Endothelial cell (in vitro differentiated cells): ENCODE measurements at regions not wholly inside any gene's neighbourhood (a gene's known extent, or its start where the extent isn't known, plus 50 kb on each side); places are given as distances from the start of the nearest gene placed in this dataset.
A peak's percentile ranks its signal among the peaks of the same experiment; 100 is the strongest.

Source experiments
- DNase-seq: peaks from one replicate; pipeline ENCODE4 v3.0.0; 2021; ENCODE audit warnings: low spot score
- H3K27ac Mint-ChIP-seq: one replicate; pipeline ENCODE4 v1.8.0; 2021; ENCODE audit warnings: mixed read lengths, inconsistent platforms; ENCODE audit not compliant: unreplicated experiment
- H3K27me3 Mint-ChIP-seq: one replicate; pipeline ENCODE4 v1.8.0; 2021; ENCODE audit warnings: mild to moderate bottlenecking, moderate library complexity, mixed read lengths, inconsistent platforms; ENCODE audit not compliant: unreplicated experiment
- H3K36me3 Mint-ChIP-seq: one replicate; pipeline ENCODE4 v1.8.0; 2021; ENCODE audit warnings: mild to moderate bottlenecking, low read depth, mixed read lengths, inconsistent platforms; ENCODE audit not compliant: unreplicated experiment
- H3K4me1 Mint-ChIP-seq: one replicate; pipeline ENCODE4 v1.8.0; 2021; ENCODE audit warnings: mild to moderate bottlenecking, mixed read lengths, inconsistent platforms; ENCODE audit not compliant: unreplicated experiment
- H3K4me3 Mint-ChIP-seq: one replicate; pipeline ENCODE4 v1.8.0; 2021; ENCODE audit warnings: mild to moderate bottlenecking, mixed read lengths, inconsistent platforms; ENCODE audit not compliant: unreplicated experiment
- H3K9me3 Mint-ChIP-seq: one replicate; pipeline ENCODE4 v1.8.0; 2021; ENCODE audit warnings: mixed read lengths, inconsistent platforms; ENCODE audit not compliant: unreplicated experiment
- TF ChIP-seq, protein P1 (sequence below): fragments of 200-600 bp; sonication (generic); IDR thresholded peaks from one replicate; pipeline ENCODE4 v1.5.0; 2021; ENCODE audit warnings: antibody characterized with exemption; ENCODE audit not compliant: unreplicated experiment

DNA sequence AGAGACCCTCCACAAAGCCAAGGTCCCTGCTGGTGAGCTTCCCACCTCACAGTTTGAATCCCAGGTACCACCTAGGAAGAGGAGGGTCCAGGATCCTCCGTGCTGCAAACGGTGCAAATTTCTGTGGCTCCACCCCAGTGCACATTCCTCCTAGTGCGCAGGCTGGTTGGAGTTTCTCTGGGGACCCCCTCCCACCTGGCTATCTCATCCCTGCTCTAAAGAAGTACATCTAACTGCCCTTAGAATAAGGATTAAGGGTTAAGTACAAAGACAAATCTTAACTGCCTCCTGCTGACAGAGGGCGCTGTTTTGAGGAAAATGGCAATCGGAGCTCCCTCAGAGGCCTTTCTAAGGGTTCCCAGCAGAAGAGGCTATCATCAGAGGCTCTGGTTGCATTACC lies 109.6 kb upstream of the FSIP2 start:
- peak; percentile 38 for DNase-seq
- TF ChIP-seq, protein P1, sequence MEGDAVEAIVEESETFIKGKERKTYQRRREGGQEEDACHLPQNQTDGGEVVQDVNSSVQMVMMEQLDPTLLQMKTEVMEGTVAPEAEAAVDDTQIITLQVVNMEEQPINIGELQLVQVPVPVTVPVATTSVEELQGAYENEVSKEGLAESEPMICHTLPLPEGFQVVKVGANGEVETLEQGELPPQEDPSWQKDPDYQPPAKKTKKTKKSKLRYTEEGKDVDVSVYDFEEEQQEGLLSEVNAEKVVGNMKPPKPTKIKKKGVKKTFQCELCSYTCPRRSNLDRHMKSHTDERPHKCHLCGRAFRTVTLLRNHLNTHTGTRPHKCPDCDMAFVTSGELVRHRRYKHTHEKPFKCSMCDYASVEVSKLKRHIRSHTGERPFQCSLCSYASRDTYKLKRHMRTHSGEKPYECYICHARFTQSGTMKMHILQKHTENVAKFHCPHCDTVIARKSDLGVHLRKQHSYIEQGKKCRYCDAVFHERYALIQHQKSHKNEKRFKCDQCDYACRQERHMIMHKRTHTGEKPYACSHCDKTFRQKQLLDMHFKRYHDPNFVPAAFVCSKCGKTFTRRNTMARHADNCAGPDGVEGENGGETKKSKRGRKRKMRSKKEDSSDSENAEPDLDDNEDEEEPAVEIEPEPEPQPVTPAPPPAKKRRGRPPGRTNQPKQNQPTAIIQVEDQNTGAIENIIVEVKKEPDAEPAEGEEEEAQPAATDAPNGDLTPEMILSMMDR, result peak; percentile 59
- Mint-ChIP-seq H3K27ac (no peak overlapping the region), H3K27me3 (no peaks in the 10 kb centered on the region), H3K4me1 (no peaks in the 10 kb centered on the region), H3K4me3 (no peak overlapping the region), H3K9me3 (no peaks in the 10 kb centered on the region), H3K36me3 (no peaks in the 10 kb centered on the region)

DNA sequence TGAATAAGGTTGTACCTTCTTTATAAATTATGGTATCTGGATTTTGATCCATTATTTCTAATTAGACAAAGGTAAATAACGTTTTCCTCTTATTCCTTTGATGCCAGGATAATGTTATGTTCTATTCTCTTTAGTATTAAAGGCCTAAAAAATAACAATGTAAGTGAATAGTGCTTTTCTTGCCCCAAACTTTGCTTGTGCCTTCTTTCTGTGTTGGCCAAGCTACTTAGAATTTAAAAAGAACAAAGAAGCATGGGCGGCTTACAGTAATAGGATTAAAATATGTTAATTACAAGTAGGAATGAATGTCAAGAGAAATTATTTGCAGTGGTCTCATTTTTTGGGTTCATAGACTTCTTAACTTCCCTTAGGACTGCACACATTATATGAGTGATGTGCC lies 105.0 kb upstream of the FSIP2 start:
- Mint-ChIP-seq H3K36me3 (no peaks in the 10 kb centered on the region), H3K4me1 (no peaks in the 10 kb centered on the region), H3K27ac (no peak overlapping the region), H3K27me3 (no peaks in the 10 kb centered on the region), H3K4me3 (no peak overlapping the region), H3K9me3 (no peaks in the 10 kb centered on the region)
- no peak for DNase-seq
- TF ChIP-seq, protein P1, result no peak

DNA sequence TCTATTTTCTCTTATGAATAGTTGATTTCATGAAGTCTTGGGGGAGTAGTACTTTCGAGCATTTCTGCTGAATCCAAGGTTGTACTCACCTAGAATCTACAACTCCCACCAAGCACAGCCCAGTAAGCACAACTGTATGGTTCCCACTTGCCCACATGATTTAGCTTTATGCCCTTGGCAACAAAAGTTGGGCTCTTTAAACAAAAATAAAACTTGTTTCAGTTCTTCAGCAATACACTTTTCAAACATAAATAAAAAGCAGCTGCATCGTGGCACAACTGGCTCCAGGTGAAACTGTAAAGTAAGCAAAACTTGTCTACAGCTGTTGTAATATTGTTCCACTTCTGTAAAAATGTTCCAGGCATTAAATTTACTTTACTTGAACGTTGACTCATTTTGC lies 99.8 kb upstream of the FSIP2 start:
- Mint-ChIP-seq H3K4me3 (no peak overlapping the region), H3K27me3 (no peaks in the 10 kb centered on the region)
- TF ChIP-seq, protein P1, result no peak

DNA sequence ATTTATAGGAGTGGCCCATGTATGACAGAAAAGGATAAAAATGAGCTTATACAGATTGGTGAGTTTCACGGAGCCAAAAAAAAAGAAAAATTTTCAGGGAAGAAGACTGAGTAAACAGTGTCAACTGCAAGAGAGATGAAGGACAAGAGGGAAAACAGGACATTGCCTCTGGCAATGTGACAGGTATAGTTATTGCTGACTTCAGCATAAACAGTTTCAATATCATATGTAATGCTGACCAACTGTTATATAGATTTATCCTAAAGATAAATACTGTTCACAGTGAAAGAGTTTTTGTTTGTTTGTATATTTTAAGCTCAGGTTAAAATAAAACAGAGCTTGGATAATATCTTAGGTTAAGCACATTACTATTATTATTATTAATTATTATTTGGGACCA lies 98.0 kb upstream of the FSIP2 start:
- Mint-ChIP-seq H3K27ac (no peak overlapping the region), H3K4me3 (no peak overlapping the region), H3K27me3 (no peaks in the 10 kb centered on the region), H3K36me3 (no peaks in the 10 kb centered on the region), H3K9me3 (no peaks in the 10 kb centered on the region), H3K4me1 (peaks cover 4% of the 10 kb centered on the region)
- no peak for DNase-seq
- TF ChIP-seq, protein P1, result no peak

More for the DNA sequence above, 99.8 kb upstream of the FSIP2 start:
- Mint-ChIP-seq H3K4me1 (peaks cover 2% of the 10 kb centered on the region), H3K27ac (no peak overlapping the region), H3K9me3 (no peaks in the 10 kb centered on the region), H3K36me3 (no peaks in the 10 kb centered on the region)
- no peak for DNase-seq

DNA sequence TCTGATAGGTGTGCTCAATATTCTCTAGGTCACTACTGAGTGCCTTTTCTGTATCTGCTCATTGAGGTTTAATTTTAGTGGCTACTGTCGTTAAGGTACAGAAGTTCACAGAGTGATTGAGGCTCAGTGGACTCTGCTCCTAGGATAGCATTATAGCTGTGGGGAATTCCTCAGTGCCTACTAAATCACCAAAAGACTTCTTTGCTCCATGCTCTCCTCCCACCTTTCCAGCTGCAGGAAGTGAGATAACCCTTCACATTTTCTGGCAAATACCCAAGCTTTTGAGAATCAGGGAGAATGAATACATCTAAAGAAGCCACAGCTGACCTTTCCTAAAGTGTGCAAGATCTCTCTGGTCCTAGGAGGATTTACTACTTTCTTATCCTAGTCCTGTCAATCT lies 95.2 kb upstream of the FSIP2 start:
- H3K36me3 Mint-ChIP-seq, result no peaks in the 10 kb centered on the region
- DNase-seq, result no peak
- peaks cover 4% of the 10 kb centered on the region for H3K4me1 Mint-ChIP-seq
- no peaks in the 10 kb centered on the region for H3K27me3 Mint-ChIP-seq
- TF ChIP-seq, protein P1, result no peak
- H3K27ac Mint-ChIP-seq, result no peak overlapping the region
- no peak overlapping the region for H3K4me3 Mint-ChIP-seq
- no peaks in the 10 kb centered on the region for H3K9me3 Mint-ChIP-seq
